ENCODE measurements at regions not wholly inside any gene's neighbourhood (a gene's known extent, or its start where the extent isn't known, plus 50 kb on each side); places are given as distances from the start of the nearest gene placed in this dataset.

GRCh38 chr16:62701426-62701825 lies 665.2 kb upstream of the CDH8 start:
- H3K27me3 ChIP-seq (ENCODE audit: insufficient read depth, low read depth, low read length) = no peaks in the 10 kb centered on the region
- no peaks in the 10 kb centered on the region for H3K79me2 ChIP-seq (replicated peaks; ENCODE audit: insufficient read depth, low read length)
- TF ChIP-seq RAD21 (conservative IDR thresholded peaks at IDR 0.05) = no peak
- no peak for TF ChIP-seq MXI1 (conservative IDR thresholded peaks at IDR 0.05; ENCODE audit: poor library complexity, severe bottlenecking)
- H3K9ac ChIP-seq (ENCODE audit: low read length) = no peak overlapping the region
- no peak overlapping the region for H3K4me3 ChIP-seq (ENCODE audit: low read length)
- H4K20me1 ChIP-seq (ENCODE audit: insufficient read depth) = no peaks in the 10 kb centered on the region
- no peaks in the 10 kb centered on the region for H3K9me2 ChIP-seq (ENCODE audit: insufficient read depth, low read length)
- H3K36me3 ChIP-seq (ENCODE audit: insufficient read depth, low read length) = no peaks in the 10 kb centered on the region
- H2AFZ ChIP-seq (ENCODE audit: low read depth, low read length) = no peak overlapping the region
- H3K9me3 ChIP-seq (ENCODE audit: low read length) = no peaks in the 10 kb centered on the region
- H3K4me2 ChIP-seq (ENCODE audit: low read length) = no peak overlapping the region
- no peak overlapping the region for H3K27ac ChIP-seq (ENCODE audit: low read length)
- no peaks in the 10 kb centered on the region for H3F3A ChIP-seq (ENCODE audit: insufficient read depth, low read length, poor library complexity, severe bottlenecking)

GRCh38 chr16:62700426-62701294 lies 664.4 kb upstream of the CDH8 start:
- Histone ChIP-seq H3K9ac (ENCODE audit: low read length) (no peak overlapping the region), H3K9me2 (ENCODE audit: insufficient read depth, low read length) (no peaks in the 10 kb centered on the region), H3K27ac (ENCODE audit: low read length) (no peak overlapping the region), H2AFZ (ENCODE audit: low read depth, low read length) (no peak overlapping the region), H3K4me2 (ENCODE audit: low read length) (no peak overlapping the region), H3K4me3 (ENCODE audit: low read length) (no peak overlapping the region), H3K9me3 (ENCODE audit: low read length) (no peaks in the 10 kb centered on the region), H3F3A (ENCODE audit: insufficient read depth, low read length, poor library complexity, severe bottlenecking) (no peaks in the 10 kb centered on the region), H4K20me1 (ENCODE audit: insufficient read depth) (no peaks in the 10 kb centered on the region), H3K27me3 (ENCODE audit: insufficient read depth, low read depth, low read length) (no peaks in the 10 kb centered on the region), H3K36me3 (ENCODE audit: insufficient read depth, low read length) (no peaks in the 10 kb centered on the region), H3K79me2 (replicated peaks; ENCODE audit: insufficient read depth, low read length) (no peaks in the 10 kb centered on the region)
- TF ChIP-seq POLR2AphosphoS5 (IDR thresholded peaks at IDR 0.05) (no peak), RAD21 (conservative IDR thresholded peaks at IDR 0.05) (no peak), SMC3 (conservative IDR thresholded peaks at IDR 0.05; ENCODE audit: poor library complexity) (no peak), REST (IDR thresholded peaks at IDR 0.05; ENCODE audit: borderline replicate concordance) (no peak), TAF1 (IDR thresholded peaks at IDR 0.05; ENCODE audit: low read depth) (no peak), MXI1 (conservative IDR thresholded peaks at IDR 0.05; ENCODE audit: poor library complexity, severe bottlenecking) (no peak), EP300 (conservative IDR thresholded peaks at IDR 0.05; ENCODE audit: poor library complexity, severe bottlenecking) (no peak), EZH2 (IDR thresholded peaks at IDR 0.05; ENCODE audit: borderline replicate concordance, insufficient read depth, low read length, poor library complexity, severe bottlenecking) (no peak), CTCF (IDR thresholded peaks at IDR 0.05; ENCODE audit: poor library complexity, severe bottlenecking) (no peak)
